Stimulated activated CD4-positive, alpha-beta T cell treated with anti-CD3 and anti-CD28 coated beads, Interleukin-2, amount 100 ng/mL, for 4 hours (primary cell): ENCODE measurements at regions not wholly inside any gene's neighbourhood (a gene's known extent, or its start where the extent isn't known, plus 50 kb on each side); places are given as distances from the start of the nearest gene placed in this dataset.

Experiments used
- DNase-seq: peaks from one replicate; pipeline ENCODE4 v3.0.0-alpha.2; 2020; ENCODE audit warnings: low read depth

GRCh38 chr2:39514825-39515224 is 77.7 kb upstream of the MAP4K3 start:
- no peak for DNase-seq

DNA sequence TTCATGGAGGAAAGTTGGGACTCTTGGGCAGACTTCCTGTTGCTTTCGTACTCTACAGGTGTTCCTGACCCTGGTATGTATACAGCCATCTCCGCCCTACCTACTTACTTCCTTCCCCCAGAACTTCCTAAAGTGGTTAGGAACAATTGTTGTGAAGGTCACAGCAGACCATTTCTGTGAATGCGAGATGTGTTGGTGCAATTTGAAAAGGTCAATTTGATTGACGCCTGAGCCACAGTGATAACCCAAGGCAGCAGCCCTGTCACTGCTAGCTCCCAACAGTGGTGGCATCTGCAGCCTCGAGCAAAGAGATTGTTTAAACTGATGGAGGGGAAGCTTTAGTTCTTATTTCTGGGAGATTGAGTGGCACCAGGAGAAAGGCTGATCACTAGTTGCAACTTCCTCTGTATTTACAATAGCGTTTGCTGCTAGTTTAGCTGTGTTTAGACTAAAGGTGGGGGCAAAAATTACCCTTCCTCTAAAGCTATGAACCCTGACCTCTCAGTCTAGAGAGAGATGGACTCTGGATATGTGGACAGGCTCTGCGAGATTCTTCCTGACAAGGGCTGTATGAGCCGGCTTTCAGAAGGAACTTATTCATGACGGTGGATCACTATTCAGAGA is 78.3 kb upstream of the MAP4K3 start:
- no peak for DNase-seq

DNA sequence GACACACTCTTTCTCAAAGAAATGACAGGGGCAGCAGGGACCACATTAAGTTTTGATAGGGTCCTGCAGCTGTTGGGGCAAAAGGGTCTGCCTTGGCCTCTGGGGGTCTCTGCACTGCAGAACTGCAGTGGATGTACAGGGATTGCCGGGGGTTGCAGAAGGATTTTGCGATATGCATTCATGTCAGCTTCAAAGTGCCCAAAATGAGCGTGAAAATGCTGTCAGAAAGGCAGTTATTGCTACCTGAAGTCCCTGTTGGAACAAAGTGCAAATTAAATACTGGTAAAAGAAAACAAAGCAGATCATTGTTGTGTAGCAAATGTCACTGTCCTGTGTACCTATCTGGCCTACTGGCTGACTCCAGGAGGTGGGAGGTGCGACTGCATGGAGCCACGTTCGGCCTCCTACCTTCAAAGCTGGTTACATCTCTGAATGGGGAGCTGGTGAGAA is 78.8 kb upstream of the MAP4K3 start:
- DNase-seq: no peak

DNA sequence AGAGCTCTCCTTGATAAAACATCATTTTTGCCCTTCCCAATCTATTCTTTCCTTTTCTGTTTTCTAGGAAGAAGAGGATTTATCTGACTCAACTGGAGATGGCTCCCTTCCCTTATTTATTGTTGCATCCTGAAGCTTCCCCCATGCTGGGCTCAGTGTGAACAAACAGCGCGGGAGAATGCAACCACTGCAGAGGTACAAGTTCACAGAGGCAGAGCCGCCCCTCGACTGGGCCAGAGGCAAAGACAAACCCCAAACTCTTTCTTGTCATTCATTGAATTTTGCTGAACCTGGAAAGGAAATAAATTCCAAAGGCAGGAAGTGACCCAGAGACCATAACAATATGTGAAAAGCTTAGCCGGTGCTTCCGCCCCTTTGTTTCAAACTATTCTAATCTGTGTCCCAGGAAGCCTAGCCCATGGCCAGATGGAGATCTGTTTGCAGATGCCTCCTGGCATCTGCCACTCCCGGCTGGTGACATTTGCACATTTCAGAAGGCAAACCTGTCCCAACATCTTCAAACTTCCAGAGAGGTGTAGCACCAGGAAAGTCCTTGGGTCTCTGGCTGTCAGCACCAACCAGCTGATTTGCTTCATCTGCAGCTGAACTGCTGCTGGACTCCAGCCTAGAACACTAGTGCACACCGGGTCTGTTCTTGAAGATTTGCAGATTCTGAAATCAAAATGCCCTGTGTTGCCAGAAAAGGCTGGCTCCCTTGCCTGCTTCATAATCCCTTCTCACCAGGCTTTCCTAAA is 79.4 kb upstream of the MAP4K3 start:
- DNase-seq: no peak

- DNase-seq: no peak
Measured at GRCh38 chr2:39517102-39517436, 80.0 kb upstream of the MAP4K3 start.

GRCh38 chr2:39517622-39518021 is 80.5 kb upstream of the MAP4K3 start:
- no peak for DNase-seq

- DNase-seq: no peak
Measured at GRCh38 chr2:39519886-39520285, 82.8 kb upstream of the MAP4K3 start.

- no peak for DNase-seq
Measured at GRCh38 chr2:39521876-39522517, 84.9 kb upstream of the MAP4K3 start.

- DNase-seq: no peak
Measured at GRCh38 chr2:39522518-39522877, 85.4 kb upstream of the MAP4K3 start.

DNA sequence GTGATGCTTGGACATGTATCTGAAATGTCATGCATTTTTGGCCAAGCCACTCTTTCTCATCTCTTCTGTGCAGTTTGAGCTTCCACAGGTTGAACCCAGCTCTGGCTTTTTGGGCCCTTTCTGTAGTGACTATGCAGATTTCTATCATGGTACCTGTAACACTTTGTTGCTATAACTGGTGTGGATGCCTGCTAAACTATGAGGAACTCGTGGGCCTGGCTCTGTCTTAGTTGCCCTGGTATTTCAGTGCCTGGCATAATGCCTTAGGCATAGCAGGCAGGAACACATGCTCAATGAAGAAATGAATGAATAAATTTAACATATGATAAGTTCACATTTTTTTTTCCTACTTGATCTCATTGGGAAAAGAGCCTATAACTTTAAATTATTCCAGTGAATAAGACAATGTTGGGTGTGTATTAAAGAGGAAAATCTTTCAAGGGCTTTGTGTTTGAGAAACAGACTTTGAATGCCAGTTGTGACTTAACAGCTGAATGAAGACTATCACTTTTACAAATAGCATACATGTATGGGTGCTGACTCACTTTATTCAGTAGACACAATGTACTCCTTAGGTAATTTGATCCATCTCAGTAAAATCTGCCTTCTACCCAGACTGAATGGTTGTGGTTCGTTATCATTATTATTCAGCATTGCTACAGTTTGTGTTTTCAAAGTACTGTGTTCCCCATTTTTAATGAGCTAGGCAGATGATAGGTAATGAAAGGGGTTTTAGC is 86.4 kb upstream of the MAP4K3 start:
- DNase-seq: no peak

GRCh38 chr2:39524061-39524460 is 87.0 kb upstream of the MAP4K3 start:
- DNase-seq: no peak

DNA sequence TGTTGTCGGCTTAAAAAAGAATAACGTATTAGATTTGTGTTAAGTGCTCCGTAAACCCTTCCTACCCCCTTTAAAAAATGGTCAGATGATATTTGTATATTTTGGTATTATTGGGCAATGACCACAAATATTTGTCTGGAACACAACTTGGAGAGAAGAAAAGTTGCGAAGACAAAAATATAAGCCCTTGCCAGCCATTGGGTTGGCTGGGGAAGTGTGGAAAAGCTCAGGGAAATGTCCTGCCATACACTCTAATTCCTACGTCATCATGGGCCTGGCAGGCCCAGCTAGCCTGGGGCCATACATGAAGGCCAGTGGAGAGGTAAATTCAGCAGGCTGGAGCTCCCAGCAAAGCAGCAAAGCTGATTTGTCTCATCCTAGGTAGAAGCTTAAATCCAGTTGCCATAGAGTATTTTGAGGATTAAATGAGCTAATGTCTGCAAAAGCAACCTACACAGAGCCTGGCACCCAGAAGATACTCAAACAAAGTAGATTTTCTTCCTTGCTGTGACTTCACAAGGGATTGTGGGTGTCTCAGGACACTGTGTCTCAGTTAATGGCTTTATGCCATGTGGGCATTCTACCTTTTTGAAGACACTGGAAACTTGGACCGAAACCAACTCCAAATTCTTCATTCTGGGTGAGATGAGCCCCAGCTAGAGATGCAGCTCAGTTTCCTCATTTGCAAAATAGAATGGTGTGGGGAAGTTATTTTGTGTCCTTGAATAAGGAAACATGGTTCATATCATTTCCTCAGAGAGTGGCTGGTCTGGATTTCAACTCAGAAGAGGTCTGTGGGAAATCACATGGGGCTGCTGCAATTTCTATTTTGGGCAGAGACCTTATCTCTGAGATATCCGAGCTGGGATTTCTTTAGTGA is 87.9 kb upstream of the MAP4K3 start:
- DNase-seq: no peak

GRCh38 chr2:39525636-39526412 is 88.7 kb upstream of the MAP4K3 start:
- DNase-seq: no peak

DNA sequence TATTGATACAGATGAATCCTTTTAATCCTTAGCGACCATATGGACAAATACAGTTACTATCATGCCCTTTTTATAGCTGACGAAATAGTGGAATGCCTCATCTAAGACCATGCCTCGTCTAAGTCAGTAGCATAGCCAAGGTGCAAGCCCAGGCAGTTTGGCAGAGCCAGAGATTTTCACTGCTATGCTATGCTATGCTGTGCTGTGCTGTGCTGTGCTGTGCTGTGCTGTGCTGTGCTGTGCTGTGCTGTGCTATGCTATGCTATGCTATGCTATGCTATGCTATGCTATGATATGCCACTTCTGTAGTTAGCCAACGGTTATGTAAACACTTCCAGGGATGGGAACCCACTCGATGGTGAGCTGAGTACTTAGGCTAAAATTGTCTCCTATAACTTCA is 91.6 kb upstream of the MAP4K3 start:
- DNase-seq: no peak

DNA sequence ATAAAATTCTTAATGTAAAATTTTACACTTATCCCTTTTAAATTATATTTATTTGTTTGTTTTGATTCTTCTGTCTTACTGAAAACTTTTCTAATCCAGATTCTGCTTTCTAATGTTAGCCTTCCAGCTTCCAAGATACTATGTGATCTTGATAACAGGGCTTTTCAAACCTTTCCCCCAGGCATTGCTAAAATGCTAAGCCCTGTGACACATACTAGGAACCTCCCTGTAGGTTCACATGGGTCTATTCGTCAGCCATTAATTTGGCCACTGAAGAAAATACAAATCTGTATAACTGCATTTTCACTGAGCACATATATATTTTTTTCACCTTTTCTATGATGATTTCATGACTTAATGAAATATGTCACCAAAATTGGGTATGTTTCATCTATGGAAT is 92.8 kb upstream of the MAP4K3 start:
- no peak for DNase-seq

DNA sequence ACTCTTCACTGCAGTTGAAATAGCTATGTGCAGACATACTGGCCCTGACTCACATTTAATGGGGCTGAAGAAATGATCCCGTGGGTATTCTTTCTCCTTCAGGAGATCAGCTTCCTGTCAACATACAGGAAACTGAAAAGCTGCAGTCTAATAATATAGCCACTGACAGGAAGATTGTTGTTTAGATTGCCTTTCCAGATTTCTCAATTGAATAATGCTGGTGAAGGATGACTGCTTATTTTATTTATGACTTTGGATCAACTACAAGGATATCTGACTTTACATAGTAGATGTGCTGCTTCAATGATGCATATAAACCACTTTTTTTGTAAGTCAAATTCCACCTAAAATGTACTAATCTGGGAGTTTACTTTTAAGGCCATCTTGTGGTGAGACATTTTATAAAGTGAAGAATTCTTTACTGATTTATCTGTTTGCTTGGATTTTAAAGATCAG is 93.4 kb upstream of the MAP4K3 start:
- DNase-seq: no peak

- DNase-seq: no peak
Measured at GRCh38 chr2:39531220-39531777, 94.2 kb upstream of the MAP4K3 start.

- no peak for DNase-seq
Measured at GRCh38 chr2:39532933-39533332, 95.8 kb upstream of the MAP4K3 start.

GRCh38 chr2:39534095-39534711 is 97.1 kb upstream of the MAP4K3 start:
- DNase-seq: no peak

DNA sequence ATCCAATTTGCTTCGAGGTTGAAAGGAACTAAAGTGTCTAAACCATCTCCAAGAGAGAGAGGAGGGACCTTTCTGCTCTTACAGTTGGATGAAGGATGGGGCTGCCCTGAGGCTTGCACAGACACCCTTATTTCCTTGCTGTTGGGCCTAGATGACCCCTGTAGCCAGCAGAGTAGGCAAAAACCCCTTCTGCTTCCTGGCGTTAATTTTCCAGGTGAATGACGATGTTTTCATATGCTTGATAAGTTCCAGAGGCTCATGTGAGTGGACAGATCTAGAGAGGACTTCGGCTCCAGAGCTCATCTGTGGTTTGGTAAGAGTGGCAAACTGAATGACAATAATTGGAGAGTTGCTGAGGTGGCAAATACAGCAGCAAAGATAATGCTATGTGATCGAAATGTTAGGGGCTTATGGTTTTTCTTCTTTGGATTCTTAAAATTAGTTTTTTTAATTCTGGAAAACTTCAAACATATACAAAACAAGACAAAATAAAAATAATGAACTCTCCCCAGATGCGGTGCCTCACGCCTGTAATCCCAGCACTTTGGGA is 98.6 kb upstream of the MAP4K3 start:
- DNase-seq: no peak
